IMR-90 (cell line): ENCODE measurements at regions not wholly inside any gene's neighbourhood (a gene's known extent, or its start where the extent isn't known, plus 50 kb on each side); places are given as distances from the start of the nearest gene placed in this dataset.

ENCODE experiments used
- ATAC-seq: fragments of 200-7000 bp; cut with Tn5 transposase; 2 replicates; pipeline ENCODE4 v1.9.1; 2020; ENCODE audit warnings: low read depth, mild to moderate bottlenecking, moderate library complexity
- BruUV-seq: library from RNA; stranded (reverse); fragments of 400-500 nt; replicated peaks from 2 replicates; lab custom pipeline; 2021; lab: Mats Ljungman, UMichigan
- CTCF ChIA-PET: fragments of 300-600 bp; formaldehyde crosslinking; extraction: SDS; loops from one replicate; lab custom pipeline; 2021; ENCODE audit warnings: antibody characterized with exemption; lab: Yijun Ruan, JAX
- POLR2A ChIA-PET: fragments of 300-600 bp; sonication (Branson Sonifier 250); formaldehyde crosslinking; loops from one replicate; lab custom pipeline; 2022; ENCODE audit warnings: antibody characterized with exemption; ENCODE audit not compliant: unreplicated experiment; lab: Charles Lee
- DNase-seq: peaks from one replicate; pipeline ENCODE4 v3.0.0; 2013
- H2AFZ ChIP-seq: replicated peaks from 2 replicates; pipeline ENCODE3; 2013; ENCODE audit warnings: low read length, mild to moderate bottlenecking; ENCODE audit not compliant: poor library complexity
- H2AK5ac ChIP-seq: 2 replicates; pipeline ENCODE4 v1.6.1; 2013; ENCODE audit warnings: low read depth, low read length, inconsistent platforms
- H2AK9ac ChIP-seq: replicated peaks from 2 replicates; pipeline ENCODE3; 2013; ENCODE audit warnings: mild to moderate bottlenecking, low read depth, low read length, moderate library complexity; ENCODE audit not compliant: poor library complexity
- H2BK120ac ChIP-seq: 2 replicates; pipeline ENCODE4 v1.6.1; 2013; ENCODE audit warnings: low read depth, low read length, inconsistent platforms
- H2BK15ac ChIP-seq: 3 replicates; pipeline ENCODE4 v1.6.1; 2013; ENCODE audit warnings: low read depth, low read length, inconsistent platforms
- H2BK20ac ChIP-seq: 2 replicates; pipeline ENCODE4 v1.6.1; 2013; ENCODE audit warnings: low read depth, mild to moderate bottlenecking, inconsistent platforms, low read length, moderate library complexity
- H2BK5ac ChIP-seq: 2 replicates; pipeline ENCODE4 v1.6.1; 2013; ENCODE audit warnings: mild to moderate bottlenecking, low read depth, low read length, inconsistent platforms; ENCODE audit not compliant: poor library complexity, severe bottlenecking
- H3K14ac ChIP-seq: replicated peaks from 2 replicates; pipeline ENCODE4 v1.6.1; 2013; ENCODE audit warnings: low read depth, low read length, inconsistent platforms
- H3K18ac ChIP-seq: 2 replicates; pipeline ENCODE4 v1.6.1; 2013; ENCODE audit warnings: low read depth, low read length, control low read depth
- H3K23ac ChIP-seq: 2 replicates; pipeline ENCODE4 v1.6.1; 2013; ENCODE audit warnings: low read depth, low read length, inconsistent platforms
- H3K27ac ChIP-seq: 2 replicates; pipeline ENCODE4 v1.5.1; 2013; ENCODE audit warnings: mild to moderate bottlenecking, control low read depth, low read length; ENCODE audit not compliant: insufficient read depth
- H3K27me3 ChIP-seq: 2 replicates; pipeline ENCODE4 v1.6.1; 2013; ENCODE audit warnings: low read length; ENCODE audit not compliant: control insufficient read depth, insufficient read depth
- H3K36me3 ChIP-seq: 2 replicates; pipeline ENCODE4 v1.6.1; 2013; ENCODE audit warnings: low read length, mixed read lengths; ENCODE audit not compliant: control insufficient read depth, insufficient read depth
- H3K4ac ChIP-seq: 2 replicates; pipeline ENCODE4 v1.6.1; 2013; ENCODE audit warnings: low read depth, low read length, inconsistent platforms
- H3K4me1 ChIP-seq: 2 replicates; pipeline ENCODE4 v1.6.1; 2013; ENCODE audit warnings: low read length, mixed read lengths; ENCODE audit not compliant: control insufficient read depth, insufficient read depth
- H3K4me2 ChIP-seq: 2 replicates; pipeline ENCODE4 v1.6.1; 2013; ENCODE audit warnings: low read depth, mild to moderate bottlenecking, control low read depth, low read length, moderate library complexity
- H3K4me3 ChIP-seq: 2 replicates; pipeline ENCODE4 v1.5.1; 2013; ENCODE audit warnings: low read depth, mild to moderate bottlenecking, control low read depth, low read length, moderate library complexity; ENCODE audit not compliant: insufficient read depth
- H3K56ac ChIP-seq: 2 replicates; pipeline ENCODE4 v1.6.1; 2013; ENCODE audit warnings: low read length, inconsistent platforms; ENCODE audit not compliant: insufficient read depth; ENCODE audit errors: extremely low read depth
- H3K79me1 ChIP-seq, 2 experiments: 2 replicates each; pipeline ENCODE4 v1.6.1; 2013; ENCODE audit warnings: low read length in 2 of 2, inconsistent platforms in 1 of 2, low read depth in 1 of 2
- H3K9ac ChIP-seq: 2 replicates; pipeline ENCODE4 v1.6.1; 2013; ENCODE audit warnings: low read depth, low read length, control low read depth
- H3K9me1 ChIP-seq: 2 replicates; pipeline ENCODE4 v1.6.1; 2013; ENCODE audit warnings: low read length, inconsistent platforms; ENCODE audit not compliant: insufficient read depth
- H3K9me3 ChIP-seq: 2 replicates; pipeline ENCODE4 v1.6.1; 2013; ENCODE audit warnings: low read length; ENCODE audit not compliant: control insufficient read depth, insufficient read depth
- H4K20me1 ChIP-seq: 2 replicates; pipeline ENCODE4 v1.6.1; 2013; ENCODE audit warnings: low read length, inconsistent platforms; ENCODE audit not compliant: insufficient read depth
- H4K5ac ChIP-seq: 2 replicates; pipeline ENCODE4 v1.6.1; 2013; ENCODE audit warnings: mild to moderate bottlenecking, low read depth, low read length, control low read depth
- H4K8ac ChIP-seq, 2 experiments: 2 replicates each; pipeline ENCODE4 v1.6.1; 2013; ENCODE audit warnings: low read depth in 2 of 2, low read length in 2 of 2, control low read depth in 1 of 2, inconsistent platforms in 1 of 2
- H4K91ac ChIP-seq: 2 replicates; pipeline ENCODE4 v1.6.1; 2013; ENCODE audit warnings: low read depth, low read length, inconsistent platforms; ENCODE audit not compliant: insufficient read depth
- BHLHE40 ChIP-seq: fragments of 150-350 bp; IDR thresholded peaks from 2 replicates; pipeline ENCODE4 v1.6.1; 2016; ENCODE audit warnings: mild to moderate bottlenecking, low read depth, low read length
- MAFK ChIP-seq: IDR thresholded peaks from 2 replicates; pipeline ENCODE4 v1.6.1; 2012; ENCODE audit warnings: low read depth, low read length, improper control_type of control experiment
- WGBS, 2 experiments: methylation state at CpG; one replicate each; pipeline versions ENCODE4 v1.1.5 to v1.1.7; 2013; ENCODE audit warnings: missing lambda C conversion rate in 2 of 2; ENCODE audit not compliant: insufficient read length in 1 of 2; ENCODE audit errors: extremely low coverage in 2 of 2; 5-methylcytosine and 5-hydroxymethylcytosine counted together
- dilution Hi-C: fragments of 300-500 bp; cut with HindIII; formaldehyde crosslinking; loops from one replicate; pipeline ENCODE4 v1.14.3; 2018; ENCODE audit warnings: low sequenced_read_pairs; ENCODE audit not compliant: unreplicated experiment
- in situ Hi-C: fragments of 300-500 bp; cut with MboI; formaldehyde crosslinking; loops from 3 replicates; pipeline ENCODE4 v1.14.3; 2019; ENCODE audit warnings: low sequenced_read_pairs, inconsistent platforms, mixed read lengths
- intact Hi-C: fragments of 100-400 bp; cut with micrococcal nuclease; formaldehyde crosslinking; loops from 2 replicates; pipeline ENCODE4 v1.10.0; 2022

GRCh38 chr4:77453911-77454310 lies 151.7 kb upstream of the CXCL13 start:
- dilution Hi-C loops (no loop called here), intact Hi-C loops (no loop called here), in situ Hi-C loops (no loop called here)
- no peak overlapping the region for H3K9ac ChIP-seq
- no peak overlapping the region for H3K14ac ChIP-seq
- H3K56ac ChIP-seq, result no peak overlapping the region
- H3K9me1 ChIP-seq, result no peaks in the 10 kb centered on the region
- H4K8ac ChIP-seq, result no peak overlapping the region
- H2BK20ac ChIP-seq, result no peak overlapping the region
- H3K4me3 ChIP-seq, result no peak overlapping the region
- no peaks in the 10 kb centered on the region for H3K4me1 ChIP-seq
- H2AK9ac ChIP-seq, result no peak overlapping the region
- H3K27me3 ChIP-seq, result no peaks in the 10 kb centered on the region
- BruUV-seq, result no TSS peak
- H3K36me3 ChIP-seq, result no peaks in the 10 kb centered on the region
- H3K9me3 ChIP-seq, result no peaks in the 10 kb centered on the region
- H4K91ac ChIP-seq, result no peak overlapping the region
- no peak overlapping the region for H2BK5ac ChIP-seq
- H3K18ac ChIP-seq, result no peak overlapping the region
- ChIA-PET CTCF (no interaction called here), POLR2A (no interaction called here)
- no peak overlapping the region for H2AFZ ChIP-seq
- ATAC-seq (no peak), DNase-seq (no peak)
- H3K23ac ChIP-seq, result no peak overlapping the region
- H2BK120ac ChIP-seq, result no peak overlapping the region
- WGBS, 2 experiments, result 13% methylated on average over 1 of the region's 1 CpG; no CpG with 5 or more reads in 1 of the 2 experiments
- no peak overlapping the region for H4K5ac ChIP-seq
- no peak overlapping the region for H3K27ac ChIP-seq
- no peak overlapping the region for H2AK5ac ChIP-seq
- TF ChIP-seq MAFK (no peak), BHLHE40 (no peak)
- no peaks in the 10 kb centered on the region for H3K79me1 ChIP-seq
- H3K4ac ChIP-seq, result no peak overlapping the region
- no peak overlapping the region for H3K4me2 ChIP-seq
- H2BK15ac ChIP-seq, result no peak overlapping the region
- H4K20me1 ChIP-seq, result no peaks in the 10 kb centered on the region
